COR-L47 (cell line): ENCODE measurements at regions not wholly inside any gene's neighbourhood (a gene's known extent, or its start where the extent isn't known, plus 50 kb on each side); places are given as distances from the start of the nearest gene placed in this dataset.

Experiments used
- DNase-seq: peaks from one replicate; lab custom pipeline; 2025; lab: John Stamatoyannopoulos, UW

- no peak for DNase-seq
Measured at GRCh38 chr2:126495189-126495588, 160.8 kb upstream of the GYPC start.

- DNase-seq, result no peak
Measured at GRCh38 chr2:126496493-126496892, 159.5 kb upstream of the GYPC start.

GRCh38 chr2:126503476-126503875 lies 152.5 kb upstream of the GYPC start:
- DNase-seq, result no peak

GRCh38 chr2:126504949-126505348 lies 151.0 kb upstream of the GYPC start:
- no peak for DNase-seq

GRCh38 chr2:126506786-126507185 lies 149.2 kb upstream of the GYPC start:
- DNase-seq, result no peak

- no peak for DNase-seq
Measured at GRCh38 chr2:126507425-126507911, 148.5 kb upstream of the GYPC start.

GRCh38 chr2:126510356-126510755 lies 145.6 kb upstream of the GYPC start:
- no peak for DNase-seq

- no peak for DNase-seq
Measured at GRCh38 chr2:126510960-126511359, 145.0 kb upstream of the GYPC start.

GRCh38 chr2:126512026-126512425 lies 143.9 kb upstream of the GYPC start:
- no peak for DNase-seq

- no peak for DNase-seq
Measured at GRCh38 chr2:126513033-126513432, 142.9 kb upstream of the GYPC start.

- DNase-seq, result no peak
Measured at GRCh38 chr2:126515471-126515870, 140.5 kb upstream of the GYPC start.

GRCh38 chr2:126518196-126518595 lies 137.8 kb upstream of the GYPC start:
- DNase-seq, result no peak

- DNase-seq, result peak; percentile 20
Measured at GRCh38 chr2:126527836-126528490, 128.0 kb upstream of the GYPC start.

- DNase-seq, result no peak
Measured at GRCh38 chr2:126531029-126531428, 124.9 kb upstream of the GYPC start.

- DNase-seq, result no peak
Measured at GRCh38 chr2:126534478-126534877, 121.5 kb upstream of the GYPC start.

GRCh38 chr2:126535408-126535807 lies 120.5 kb upstream of the GYPC start:
- DNase-seq, result no peak

- no peak for DNase-seq
Measured at GRCh38 chr2:126536605-126537200, 119.3 kb upstream of the GYPC start.

GRCh38 chr2:126539101-126539500 lies 116.9 kb upstream of the GYPC start:
- no peak for DNase-seq

- DNase-seq, result no peak
Measured at GRCh38 chr2:126542247-126542646, 113.7 kb upstream of the GYPC start.

GRCh38 chr2:126543081-126543480 lies 112.9 kb upstream of the GYPC start:
- DNase-seq, result peak; percentile 8

- no peak for DNase-seq
Measured at GRCh38 chr2:126558029-126558428, 97.9 kb upstream of the GYPC start.

- DNase-seq, result no peak
Measured at GRCh38 chr2:126568734-126569133, 87.2 kb upstream of the GYPC start.

GRCh38 chr2:126571403-126571802 lies 84.6 kb upstream of the GYPC start:
- no peak for DNase-seq

- no peak for DNase-seq
Measured at GRCh38 chr2:126575631-126576030, 80.3 kb upstream of the GYPC start.
